HG03460 (cell line): ENCODE measurements at regions not wholly inside any gene's neighbourhood (a gene's known extent, or its start where the extent isn't known, plus 50 kb on each side); places are given as distances from the start of the nearest gene placed in this dataset.

Experiments used
- ATAC-seq: cut with Tn5 transposase; IDR thresholded peaks from one replicate; pipeline ENCODE4 v1.9.1; 2021; ENCODE audit not compliant: unreplicated experiment

- ATAC-seq = no peak
These were observed 90.0 kb upstream of the MYOCD start for GRCh38 chr17:12575641-12576040.

- ATAC-seq = no peak
These were observed 86.4 kb upstream of the MYOCD start for GRCh38 chr17:12579288-12579687.

- ATAC-seq = no peak
These were observed 85.0 kb upstream of the MYOCD start for GRCh38 chr17:12580640-12581039.

- ATAC-seq = no peak
These were observed 81.0 kb upstream of the MYOCD start for GRCh38 chr17:12584727-12585126.

- ATAC-seq = no peak
These were observed 77.2 kb upstream of the MYOCD start for GRCh38 chr17:12588531-12588930.

GRCh38 chr17:12590417-12590816 is 75.3 kb upstream of the MYOCD start:
- no peak for ATAC-seq

- ATAC-seq = no peak
These were observed 74.5 kb upstream of the MYOCD start for GRCh38 chr17:12591021-12591735.

GRCh38 chr17:12592941-12593340 is 72.7 kb upstream of the MYOCD start:
- no peak for ATAC-seq

- ATAC-seq = no peak
These were observed 68.7 kb upstream of the MYOCD start for GRCh38 chr17:12596961-12597360.

- ATAC-seq = no peak
These were observed 67.8 kb upstream of the MYOCD start for GRCh38 chr17:12597895-12598294.

GRCh38 chr17:12599186-12599920 is 66.3 kb upstream of the MYOCD start:
- no peak for ATAC-seq

GRCh38 chr17:12600349-12600748 is 65.3 kb upstream of the MYOCD start:
- no peak for ATAC-seq

- ATAC-seq = no peak
These were observed 62.1 kb upstream of the MYOCD start for GRCh38 chr17:12603566-12603965.

- no peak for ATAC-seq
These were observed 60.5 kb upstream of the MYOCD start for GRCh38 chr17:12605222-12605621.

- no peak for ATAC-seq
These were observed 52.1 kb upstream of the MYOCD start for GRCh38 chr17:12613566-12613965.
